NCI-H82 (cell line): ENCODE measurements at regions not wholly inside any gene's neighbourhood (a gene's known extent, or its start where the extent isn't known, plus 50 kb on each side); places are given as distances from the start of the nearest gene placed in this dataset.

Source experiments
- DNase-seq: peaks from one replicate; lab custom pipeline; 2025; lab: John Stamatoyannopoulos, UW

DNA sequence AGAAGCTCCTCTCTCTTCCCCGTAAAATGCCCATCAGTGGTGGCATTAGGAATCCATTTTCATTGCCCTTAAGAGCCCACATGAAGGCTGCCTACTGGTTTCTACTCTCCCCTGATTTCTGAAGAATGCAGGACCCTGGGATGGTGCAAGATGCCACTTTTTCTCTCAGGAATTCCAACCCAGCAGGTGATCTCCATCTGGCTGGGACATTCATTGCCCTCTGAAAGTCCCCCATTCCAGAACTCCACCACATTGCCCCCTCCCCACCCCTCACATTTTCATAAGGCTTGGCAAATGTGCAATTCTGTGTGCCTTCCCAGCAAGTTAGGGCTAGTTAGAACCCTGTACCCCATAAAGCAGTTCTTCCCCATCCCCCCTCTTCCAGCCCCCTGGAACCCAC, 88.0 kb downstream of the BANF2 start:
- DNase-seq = no peak

DNA sequence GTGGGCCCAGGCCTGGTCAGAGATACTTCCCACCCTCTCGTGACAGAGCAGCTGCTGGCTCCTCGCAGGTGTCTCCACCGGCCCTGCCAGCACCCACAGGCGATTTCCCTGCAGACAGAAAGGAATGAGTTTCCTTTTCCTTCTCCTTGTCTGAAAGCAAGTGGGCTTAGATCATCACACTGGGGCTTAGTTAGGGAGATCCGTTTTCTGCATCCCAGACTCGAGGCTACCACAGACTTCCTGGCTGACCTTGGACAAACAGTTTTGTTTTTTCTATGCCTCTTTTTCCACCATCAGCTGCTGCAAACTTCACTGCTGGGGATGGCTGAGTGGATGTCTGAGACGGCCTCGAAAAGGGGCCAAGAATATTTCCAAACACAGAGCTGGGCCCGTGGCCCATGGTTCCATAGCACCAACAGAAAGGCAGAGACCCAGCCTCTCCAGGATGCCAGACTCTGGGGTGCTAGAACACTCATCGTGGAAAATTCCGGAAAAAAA, 86.5 kb downstream of the BANF2 start:
- no peak for DNase-seq
